ENCODE measurements at regions not wholly inside any gene's neighbourhood (a gene's known extent, or its start where the extent isn't known, plus 50 kb on each side); places are given as distances from the start of the nearest gene placed in this dataset.
"Not testable (repeated sequence)": the region's sequence is repeated elsewhere in the genome, so short reads cannot be mapped to it uniquely, and the experiment has no call there.

DNA sequence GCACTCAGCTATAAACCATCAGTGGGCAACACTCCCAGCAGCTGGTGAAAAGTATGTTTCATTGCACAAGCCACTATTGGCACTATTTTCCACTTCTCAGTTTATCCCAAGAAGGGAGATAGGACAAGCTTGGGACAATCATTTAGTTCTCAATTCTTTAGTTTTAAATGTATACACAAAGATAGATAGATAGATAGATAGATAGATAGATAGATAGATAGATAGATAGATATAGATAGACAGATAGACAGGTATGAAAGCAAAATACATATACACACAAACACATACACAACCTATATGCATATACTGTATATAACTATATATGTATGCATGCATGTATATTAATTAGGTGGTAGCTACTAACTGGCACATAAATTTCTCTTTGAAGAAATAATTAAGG lies 411.6 kb upstream of the KCND2 start:
- ATAC-seq, result no peak
- TF ChIP-seq ZNF8 (CRISPR knock-in tag; IDR thresholded peaks at IDR 0.05) (no peak), CSDC2 (CRISPR knock-in tag; IDR thresholded peaks at IDR 0.05) (no peak), RARB (CRISPR knock-in tag; IDR thresholded peaks at IDR 0.05) (no peak), BACH2 (CRISPR knock-in tag; IDR thresholded peaks at IDR 0.05; ENCODE audit: borderline replicate concordance) (no peak), ZNF70 (CRISPR knock-in tag; IDR thresholded peaks at IDR 0.05) (no peak), ZFP30 (CRISPR knock-in tag; IDR thresholded peaks at IDR 0.05) (no peak)
- TF ChIP-seq, protein P1, sequence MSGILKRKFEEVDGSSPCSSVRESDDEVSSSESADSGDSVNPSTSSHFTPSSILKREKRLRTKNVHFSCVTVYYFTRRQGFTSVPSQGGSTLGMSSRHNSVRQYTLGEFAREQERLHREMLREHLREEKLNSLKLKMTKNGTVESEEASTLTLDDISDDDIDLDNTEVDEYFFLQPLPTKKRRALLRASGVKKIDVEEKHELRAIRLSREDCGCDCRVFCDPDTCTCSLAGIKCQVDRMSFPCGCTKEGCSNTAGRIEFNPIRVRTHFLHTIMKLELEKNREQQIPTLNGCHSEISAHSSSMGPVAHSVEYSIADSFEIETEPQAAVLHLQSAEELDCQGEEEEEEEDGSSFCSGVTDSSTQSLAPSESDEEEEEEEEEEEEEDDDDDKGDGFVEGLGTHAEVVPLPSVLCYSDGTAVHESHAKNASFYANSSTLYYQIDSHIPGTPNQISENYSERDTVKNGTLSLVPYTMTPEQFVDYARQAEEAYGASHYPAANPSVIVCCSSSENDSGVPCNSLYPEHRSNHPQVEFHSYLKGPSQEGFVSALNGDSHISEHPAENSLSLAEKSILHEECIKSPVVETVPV (CRISPR knock-in tag; IDR thresholded peaks at IDR 0.05), result no peak

GRCh38 chr7:119868387-119868786 lies 404.6 kb upstream of the KCND2 start:
- TF ChIP-seq ZC3H10 (CRISPR knock-in tag; IDR thresholded peaks at IDR 0.05) (no peak), SNAI2 (CRISPR knock-in tag; IDR thresholded peaks at IDR 0.05) (no peak), ZNF8 (CRISPR knock-in tag; IDR thresholded peaks at IDR 0.05) (no peak), ZNF70 (CRISPR knock-in tag; IDR thresholded peaks at IDR 0.05) (no peak), BACH2 (CRISPR knock-in tag; IDR thresholded peaks at IDR 0.05; ENCODE audit: borderline replicate concordance) (no peak), ZFP3 (CRISPR knock-in tag; IDR thresholded peaks at IDR 0.05) (no peak), ESRRG (CRISPR knock-in tag; IDR thresholded peaks at IDR 0.05) (no peak), ISL1 (CRISPR knock-in tag; IDR thresholded peaks at IDR 0.05) (no peak), CSDC2 (CRISPR knock-in tag; IDR thresholded peaks at IDR 0.05) (no peak), GLIS3 (CRISPR knock-in tag; IDR thresholded peaks at IDR 0.05) (no peak)
- TF ChIP-seq, protein P2, sequence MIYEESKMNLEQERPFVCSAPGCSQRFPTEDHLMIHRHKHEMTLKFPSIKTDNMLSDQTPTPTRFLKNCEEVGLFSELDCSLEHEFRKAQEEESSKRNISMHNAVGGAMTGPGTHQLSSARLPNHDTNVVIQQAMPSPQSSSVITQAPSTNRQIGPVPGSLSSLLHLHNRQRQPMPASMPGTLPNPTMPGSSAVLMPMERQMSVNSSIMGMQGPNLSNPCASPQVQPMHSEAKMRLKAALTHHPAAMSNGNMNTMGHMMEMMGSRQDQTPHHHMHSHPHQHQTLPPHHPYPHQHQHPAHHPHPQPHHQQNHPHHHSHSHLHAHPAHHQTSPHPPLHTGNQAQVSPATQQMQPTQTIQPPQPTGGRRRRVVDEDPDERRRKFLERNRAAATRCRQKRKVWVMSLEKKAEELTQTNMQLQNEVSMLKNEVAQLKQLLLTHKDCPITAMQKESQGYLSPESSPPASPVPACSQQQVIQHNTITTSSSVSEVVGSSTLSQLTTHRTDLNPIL (CRISPR knock-in tag; IDR thresholded peaks at IDR 0.05; ENCODE audit: low read depth), result no peak
- TF ChIP-seq, protein P3, sequence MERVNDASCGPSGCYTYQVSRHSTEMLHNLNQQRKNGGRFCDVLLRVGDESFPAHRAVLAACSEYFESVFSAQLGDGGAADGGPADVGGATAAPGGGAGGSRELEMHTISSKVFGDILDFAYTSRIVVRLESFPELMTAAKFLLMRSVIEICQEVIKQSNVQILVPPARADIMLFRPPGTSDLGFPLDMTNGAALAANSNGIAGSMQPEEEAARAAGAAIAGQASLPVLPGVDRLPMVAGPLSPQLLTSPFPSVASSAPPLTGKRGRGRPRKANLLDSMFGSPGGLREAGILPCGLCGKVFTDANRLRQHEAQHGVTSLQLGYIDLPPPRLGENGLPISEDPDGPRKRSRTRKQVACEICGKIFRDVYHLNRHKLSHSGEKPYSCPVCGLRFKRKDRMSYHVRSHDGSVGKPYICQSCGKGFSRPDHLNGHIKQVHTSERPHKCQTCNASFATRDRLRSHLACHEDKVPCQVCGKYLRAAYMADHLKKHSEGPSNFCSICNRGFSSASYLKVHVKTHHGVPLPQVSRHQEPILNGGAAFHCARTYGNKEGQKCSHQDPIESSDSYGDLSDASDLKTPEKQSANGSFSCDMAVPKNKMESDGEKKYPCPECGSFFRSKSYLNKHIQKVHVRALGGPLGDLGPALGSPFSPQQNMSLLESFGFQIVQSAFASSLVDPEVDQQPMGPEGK (CRISPR knock-in tag; IDR thresholded peaks at IDR 0.05; ENCODE audit: borderline replicate concordance), result no peak
- TF ChIP-seq, protein P4, sequence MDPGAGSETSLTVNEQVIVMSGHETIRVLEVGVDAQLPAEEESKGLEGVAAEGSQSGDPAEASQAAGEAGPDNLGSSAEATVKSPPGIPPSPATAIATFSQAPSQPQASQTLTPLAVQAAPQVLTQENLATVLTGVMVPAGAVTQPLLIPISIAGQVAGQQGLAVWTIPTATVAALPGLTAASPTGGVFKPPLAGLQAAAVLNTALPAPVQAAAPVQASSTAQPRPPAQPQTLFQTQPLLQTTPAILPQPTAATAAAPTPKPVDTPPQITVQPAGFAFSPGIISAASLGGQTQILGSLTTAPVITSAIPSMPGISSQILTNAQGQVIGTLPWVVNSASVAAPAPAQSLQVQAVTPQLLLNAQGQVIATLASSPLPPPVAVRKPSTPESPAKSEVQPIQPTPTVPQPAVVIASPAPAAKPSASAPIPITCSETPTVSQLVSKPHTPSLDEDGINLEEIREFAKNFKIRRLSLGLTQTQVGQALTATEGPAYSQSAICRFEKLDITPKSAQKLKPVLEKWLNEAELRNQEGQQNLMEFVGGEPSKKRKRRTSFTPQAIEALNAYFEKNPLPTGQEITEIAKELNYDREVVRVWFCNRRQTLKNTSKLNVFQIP (CRISPR knock-in tag; IDR thresholded peaks at IDR 0.05; ENCODE audit: borderline replicate concordance, low read depth), result no peak
- ATAC-seq, result no peak

DNA sequence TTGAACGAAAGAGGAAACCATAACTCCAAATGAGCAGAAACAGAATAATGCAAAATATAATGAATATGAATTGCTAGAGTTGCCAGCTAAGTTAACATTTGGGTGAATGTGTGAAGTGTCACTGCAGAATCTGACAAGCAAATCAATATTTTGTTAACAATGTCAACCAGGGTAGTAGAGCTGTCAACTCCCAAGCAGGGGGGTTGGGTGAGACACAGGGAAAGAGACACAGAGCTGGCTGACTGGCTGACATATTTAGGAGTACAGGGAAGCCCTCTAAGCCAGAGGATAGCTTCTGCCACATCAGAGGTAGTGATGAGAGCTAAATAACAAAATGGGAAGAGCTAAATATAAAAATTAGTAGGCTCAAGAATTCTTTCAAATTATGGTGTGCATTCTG lies 393.1 kb upstream of the KCND2 start:
- TF ChIP-seq BACH2 (CRISPR knock-in tag; IDR thresholded peaks at IDR 0.05; ENCODE audit: borderline replicate concordance) (no peak), CSDC2 (CRISPR knock-in tag; IDR thresholded peaks at IDR 0.05) (no peak), GLIS3 (CRISPR knock-in tag; IDR thresholded peaks at IDR 0.05) (no peak), ZFP30 (CRISPR knock-in tag; IDR thresholded peaks at IDR 0.05) (no peak)
- ATAC-seq, result no peak

- TF ChIP-seq ESRRG (CRISPR knock-in tag; IDR thresholded peaks at IDR 0.05) (no peak), ZFP3 (CRISPR knock-in tag; IDR thresholded peaks at IDR 0.05) (no peak), GLIS3 (CRISPR knock-in tag; IDR thresholded peaks at IDR 0.05) (no peak), TOX (CRISPR knock-in tag; IDR thresholded peaks at IDR 0.05; ENCODE audit: borderline replicate concordance) (no peak), ISL1 (CRISPR knock-in tag; IDR thresholded peaks at IDR 0.05) (no peak), ZC3H10 (CRISPR knock-in tag; IDR thresholded peaks at IDR 0.05) (no peak), CSDC2 (CRISPR knock-in tag; IDR thresholded peaks at IDR 0.05) (no peak), ZNF70 (CRISPR knock-in tag; IDR thresholded peaks at IDR 0.05) (no peak), ZFP30 (CRISPR knock-in tag; IDR thresholded peaks at IDR 0.05) (no peak), RARB (CRISPR knock-in tag; IDR thresholded peaks at IDR 0.05) (no peak), OSR1 (CRISPR knock-in tag; IDR thresholded peaks at IDR 0.05) (no peak)
- TF ChIP-seq, protein P2 (CRISPR knock-in tag; IDR thresholded peaks at IDR 0.05; ENCODE audit: low read depth), result no peak
- TF ChIP-seq, protein P1 (CRISPR knock-in tag; IDR thresholded peaks at IDR 0.05), result no peak
- TF ChIP-seq, protein P3 (CRISPR knock-in tag; IDR thresholded peaks at IDR 0.05; ENCODE audit: borderline replicate concordance), result no peak
- TF ChIP-seq, protein P4 (CRISPR knock-in tag; IDR thresholded peaks at IDR 0.05; ENCODE audit: borderline replicate concordance, low read depth), result no peak
- ATAC-seq, result no peak
Observed at GRCh38 chr7:119886007-119886406, 387.0 kb upstream of the KCND2 start.

DNA sequence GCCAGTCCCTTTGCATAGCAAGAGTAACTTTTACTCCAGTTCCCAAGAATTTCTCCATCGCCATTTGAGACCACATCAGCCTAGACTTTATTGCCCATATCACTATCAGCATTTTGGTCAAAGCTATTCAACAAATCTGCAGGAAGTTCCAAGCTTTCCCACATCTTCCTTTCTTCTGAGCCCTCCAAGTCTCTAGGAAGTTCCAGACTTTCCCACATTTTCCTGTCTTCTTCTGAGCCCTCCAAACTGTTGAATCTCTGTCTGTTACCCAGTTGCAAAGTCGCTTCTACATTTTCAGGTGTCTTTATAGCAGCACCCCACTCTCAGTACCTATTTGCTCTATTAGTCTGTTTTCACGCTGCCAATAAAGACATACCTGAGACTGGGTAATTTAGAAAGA lies 386.4 kb upstream of the KCND2 start:
- not testable (repeated sequence) for ATAC-seq

All from SK-N-SH treated with all-trans-retinoic acid at 6 μM for 48 hours (cell line).